ENCODE measurements at regions not wholly inside any gene's neighbourhood (a gene's known extent, or its start where the extent isn't known, plus 50 kb on each side); places are given as distances from the start of the nearest gene placed in this dataset.

DNA sequence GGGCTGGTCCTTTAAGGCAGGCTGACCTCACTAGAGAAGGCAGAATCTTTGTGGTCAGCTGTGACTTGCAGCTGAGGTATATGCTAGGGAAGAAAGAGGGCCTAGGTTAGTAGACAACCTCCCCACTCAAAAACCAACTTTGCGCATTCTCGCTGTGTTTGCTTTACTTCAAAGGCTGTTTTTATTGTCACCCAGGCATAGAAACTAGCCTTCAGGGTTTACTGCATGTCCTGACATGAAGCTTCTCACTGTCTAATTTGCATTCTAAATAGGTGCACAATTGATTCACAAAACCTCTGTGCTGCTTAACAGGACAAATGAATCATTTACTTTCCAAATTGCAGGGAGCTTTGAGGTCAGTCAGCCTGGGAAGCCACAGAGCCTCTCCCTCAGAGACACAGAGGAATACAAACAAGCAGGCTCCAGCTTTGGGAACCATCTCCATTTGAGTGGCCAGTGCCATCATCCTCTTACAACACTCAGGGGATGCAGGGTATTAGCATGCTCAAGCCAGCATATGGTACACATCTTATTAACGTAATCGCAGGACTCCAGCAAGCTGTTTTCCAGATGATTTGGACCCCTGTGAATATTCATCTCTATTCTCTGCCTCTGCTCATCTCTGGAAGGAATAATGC lies 596.4 kb upstream of the GHITM start:
- Histone ChIP-seq H3K27ac (ENCODE audit: low read depth, low read length) (no peak overlapping the region), H3K4me1 (ENCODE audit: control insufficient read depth in 1 of 2, insufficient read depth in 2 of 2, low read length in 2 of 2) (no peaks in the 10 kb centered on the region), H4K20me1 (ENCODE audit: insufficient read depth) (no peaks in the 10 kb centered on the region), H3K27me3 (ENCODE audit: insufficient read depth, low read length) (no peaks in the 10 kb centered on the region), H3K36me3 (ENCODE audit: control insufficient read depth in 1 of 2, insufficient read depth in 2 of 2, low read length in 2 of 2) (no peaks in the 10 kb centered on the region), H3K9ac (ENCODE audit: low read length) (no peak overlapping the region), H3K4me2 (ENCODE audit: low read length) (no peak overlapping the region), H3K4me3 (replicated peaks in 1 of 2; ENCODE audit: low read depth in 1 of 2, low read length in 2 of 2) (no peak overlapping the region), H3K9me2 (ENCODE audit: insufficient read depth) (no peaks in the 10 kb centered on the region), H2AFZ (ENCODE audit: low read depth, low read length, poor library complexity, severe bottlenecking) (no peak overlapping the region), H3K9me3 (ENCODE audit: control insufficient read depth in 1 of 2, insufficient read depth in 1 of 2, low read depth in 1 of 2, low read length in 2 of 2) (peaks cover 6 to 7% of the 10 kb centered on the region in 2 experiments; a peak in 2 of 4 replicates), H3K79me2 (ENCODE audit: insufficient read depth, low read length) (no peaks in the 10 kb centered on the region)
- BruUV-seq (replicated peaks), result no TSS peak
- intact Hi-C loops (cut with micrococcal nuclease), result no loop called here
- ChIA-PET RAD21 (ENCODE audit: low non-redundant PET in 1 of 2, low total read pairs in 2 of 2, uncharacterized antibody in 2 of 2, unreplicated experiment in 2 of 2) (no interaction called here), CTCF (no interaction called here), POLR2A (no interaction called here)
- no peak for TF ChIP-seq ZBTB33 (IDR thresholded peaks at IDR 0.05; ENCODE audit: extremely low read depth, insufficient replicate concordance, low read length)
- TF ChIP-seq FOSL1 (IDR thresholded peaks at IDR 0.05; ENCODE audit: low read depth), result no peak
- DNase-seq (ENCODE audit: low read depth, low spot score) (no peak), ATAC-seq (no peak)

- CTCF ChIA-PET, result no interaction called here
- H3K79me2 ChIP-seq (ENCODE audit: insufficient read depth, low read length), result no peaks in the 10 kb centered on the region
- no peaks in the 10 kb centered on the region for H3K9me2 ChIP-seq (ENCODE audit: insufficient read depth)
- H3K4me1 ChIP-seq (ENCODE audit: control insufficient read depth in 1 of 2, insufficient read depth in 2 of 2, low read length in 2 of 2), result no peaks in the 10 kb centered on the region
- ATAC-seq, result no peak
- H3K4me3 ChIP-seq (replicated peaks in 1 of 2; ENCODE audit: low read depth in 1 of 2, low read length in 2 of 2), result no peak overlapping the region
- intact Hi-C loops (cut with micrococcal nuclease), result no loop called here
- H3K27ac ChIP-seq (ENCODE audit: low read depth, low read length), result no peak overlapping the region
- H3K27me3 ChIP-seq (ENCODE audit: insufficient read depth, low read length), result no peaks in the 10 kb centered on the region
- peaks cover 6 to 7% of the 10 kb centered on the region in 2 experiments; a peak in 2 of 4 replicates for H3K9me3 ChIP-seq (ENCODE audit: control insufficient read depth in 1 of 2, insufficient read depth in 1 of 2, low read depth in 1 of 2, low read length in 2 of 2)
- no peak for DNase-seq (ENCODE audit: low read depth, low spot score)
- no TSS peak for BruUV-seq (replicated peaks)
- no peaks in the 10 kb centered on the region for H3K36me3 ChIP-seq (ENCODE audit: control insufficient read depth in 1 of 2, insufficient read depth in 2 of 2, low read length in 2 of 2)
- RAD21 ChIA-PET (ENCODE audit: low non-redundant PET in 1 of 2, low total read pairs in 2 of 2, uncharacterized antibody in 2 of 2, unreplicated experiment in 2 of 2), result no interaction called here
- POLR2A ChIA-PET, result no interaction called here
- H3K9ac ChIP-seq (ENCODE audit: low read length), result no peak overlapping the region
- H2AFZ ChIP-seq (ENCODE audit: low read depth, low read length, poor library complexity, severe bottlenecking), result no peak overlapping the region
- no peak overlapping the region for H3K4me2 ChIP-seq (ENCODE audit: low read length)
- H4K20me1 ChIP-seq (ENCODE audit: insufficient read depth), result no peaks in the 10 kb centered on the region
- TF ChIP-seq SIN3A (IDR thresholded peaks at IDR 0.05; ENCODE audit: low read depth) (no peak), FOSL1 (IDR thresholded peaks at IDR 0.05; ENCODE audit: low read depth) (no peak), SP1 (IDR thresholded peaks at IDR 0.05; ENCODE audit: low read depth) (no peak), YY1 (IDR thresholded peaks at IDR 0.05; ENCODE audit: extremely low read depth, insufficient replicate concordance, low read depth, low read length) (no peak), RAD21 (IDR thresholded peaks at IDR 0.05; ENCODE audit: low read depth) (no peak), ZFX (IDR thresholded peaks at IDR 0.05) (no peak), CBX3 (IDR thresholded peaks at IDR 0.05; ENCODE audit: low read depth) (no peak), MAX (IDR thresholded peaks at IDR 0.05) (no peak), POLR2AphosphoS5 (IDR thresholded peaks at IDR 0.05; ENCODE audit: low read depth, low read length) (no peak), JUND (IDR thresholded peaks at IDR 0.05) (no peak), ELF1 (IDR thresholded peaks at IDR 0.05; ENCODE audit: borderline replicate concordance, low read depth) (no peak), TCF7L2 (IDR thresholded peaks at IDR 0.05; ENCODE audit: borderline replicate concordance, extremely low read depth, insufficient read depth, insufficient read length) (no peak), CEBPB (IDR thresholded peaks at IDR 0.05; ENCODE audit: low read depth) (no peak)
Measured at GRCh38 chr10:83543691-83544462, 595.4 kb upstream of the GHITM start.

Data from HCT116 (cell line).